Umbilical cord (tissue), 1 donor: ENCODE measurements at regions not wholly inside any gene's neighbourhood (a gene's known extent, or its start where the extent isn't known, plus 50 kb on each side); places are given as distances from the start of the nearest gene placed in this dataset.
A peak's percentile ranks its signal among the peaks of the same experiment; 100 is the strongest.
"Not testable (repeated sequence)": the region's sequence is repeated elsewhere in the genome, so short reads cannot be mapped to it uniquely, and the experiment has no call there.

Experiments
- DNase-seq: peaks from one replicate; pipeline ENCODE4 v3.0.0-alpha.2; 2015; ENCODE audit warnings: low spot score

GRCh38 chr21:15614766-15615165, 115.0 kb upstream of the USP25 start:
- DNase-seq = peak; percentile 88

DNA sequence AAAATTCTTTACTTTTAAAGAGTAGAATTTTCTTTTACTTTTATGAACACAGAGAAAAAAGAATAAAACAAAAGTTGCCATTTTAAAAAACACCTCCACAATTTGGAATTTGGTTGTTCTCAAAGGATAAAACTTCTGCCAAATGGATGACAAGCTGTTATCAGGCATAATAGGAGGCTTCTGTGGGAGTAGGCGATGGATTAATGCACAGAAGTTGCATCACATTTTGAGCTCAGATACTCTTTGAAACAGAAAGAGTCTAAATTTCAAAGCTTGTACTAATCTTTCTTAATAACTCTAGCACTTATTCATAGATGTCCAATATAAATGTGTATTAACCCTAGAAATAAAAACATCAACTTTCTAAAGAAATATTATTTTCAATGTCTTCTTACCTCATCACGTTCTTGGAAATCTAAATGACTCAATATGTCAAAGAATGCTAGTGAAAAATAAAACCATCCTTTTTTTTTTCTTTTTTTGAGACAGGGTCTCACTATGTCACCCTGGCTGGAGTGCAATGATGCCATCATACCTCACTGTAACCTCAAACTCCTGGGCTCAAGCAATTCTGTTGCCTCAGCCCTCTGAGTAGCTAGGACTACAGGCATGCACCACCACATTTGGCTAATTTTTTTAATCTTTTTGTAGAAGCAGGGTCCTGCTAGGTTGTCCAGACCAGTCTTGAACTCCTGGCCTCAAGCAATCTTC, 112.8 kb upstream of the USP25 start:
- peak; percentile 76 for DNase-seq

DNA sequence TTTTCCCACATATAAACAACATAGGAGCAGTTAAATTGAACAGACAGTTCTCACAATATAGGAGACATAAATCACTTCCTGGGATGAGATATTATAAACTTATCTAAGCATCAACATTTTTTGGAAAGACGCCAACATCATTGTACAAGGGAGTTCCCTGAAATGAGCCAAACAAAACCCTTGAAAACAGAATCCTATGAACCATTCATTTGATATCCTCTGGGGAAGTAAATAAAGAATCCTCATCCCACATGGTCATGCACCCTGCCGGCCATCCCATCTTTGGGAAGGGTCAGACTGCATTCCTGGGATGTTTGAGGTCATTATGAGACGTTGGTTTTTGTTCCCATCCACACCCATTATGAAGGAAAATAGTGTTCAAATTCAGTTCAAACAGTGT, 111.8 kb upstream of the USP25 start:
- peak; percentile 63 for DNase-seq

DNA sequence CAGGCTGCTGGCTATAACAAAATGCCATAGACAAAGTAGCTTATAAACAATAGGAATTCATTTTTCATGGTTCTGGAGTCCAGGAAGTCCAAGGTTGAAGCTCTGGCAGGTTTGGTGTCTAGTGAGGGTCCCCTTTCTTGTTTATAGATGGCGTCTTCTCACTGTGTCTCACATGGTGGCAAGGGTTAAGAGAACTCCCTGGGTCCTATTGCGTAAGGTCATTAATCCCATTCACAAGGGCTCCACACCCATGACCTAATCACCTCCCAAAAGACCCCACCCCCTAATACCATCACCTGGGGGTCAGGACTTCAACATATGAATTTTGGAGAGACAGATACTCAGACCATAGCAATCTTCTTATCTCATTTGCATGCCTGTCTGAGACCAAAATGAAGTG, 108.9 kb upstream of the USP25 start:
- no peak for DNase-seq

GRCh38 chr21:15624646-15625045, 105.1 kb upstream of the USP25 start:
- peak; percentile 46 for DNase-seq

- no peak for DNase-seq
Measured at GRCh38 chr21:15625363-15625762, 104.4 kb upstream of the USP25 start.

GRCh38 chr21:15626031-15626430, 103.8 kb upstream of the USP25 start:
- no peak for DNase-seq

DNA sequence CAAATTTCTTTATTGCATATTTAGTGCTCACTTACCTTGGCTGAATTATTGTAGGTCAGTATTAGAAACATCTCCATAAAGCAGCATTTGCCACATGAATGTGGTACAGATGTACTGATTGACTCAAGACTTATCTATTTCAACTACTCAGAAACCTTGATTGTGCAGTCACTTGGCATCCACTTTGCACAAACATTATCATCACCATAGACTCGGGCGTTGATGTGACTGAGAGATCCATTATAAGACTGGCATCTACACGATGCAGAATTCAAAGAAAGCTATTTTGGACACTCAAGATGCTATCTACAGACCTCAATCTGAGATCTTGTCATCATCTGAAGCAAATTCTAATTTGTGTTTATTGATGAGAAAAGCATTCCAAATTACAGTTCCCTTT, 102.8 kb upstream of the USP25 start:
- DNase-seq = no peak

DNA sequence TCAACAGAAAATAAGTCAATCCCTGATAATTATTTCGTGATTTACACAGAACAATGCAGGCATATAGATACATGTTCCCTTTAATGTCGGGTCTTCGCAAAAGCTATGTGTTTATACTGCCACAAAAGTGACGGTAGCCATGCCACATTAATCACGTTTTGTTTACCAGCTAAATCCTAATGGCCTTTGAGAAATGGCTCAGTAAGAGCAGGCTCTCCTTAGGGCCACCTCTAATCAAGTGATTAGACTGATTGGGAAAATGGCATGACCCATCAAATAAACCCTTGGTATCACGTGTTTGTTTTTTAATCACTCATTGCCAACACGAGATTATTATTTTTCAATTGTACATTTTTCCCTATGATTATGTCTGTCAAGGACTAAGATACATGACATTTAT, 102.0 kb upstream of the USP25 start:
- DNase-seq = no peak

- peak; percentile 81 for DNase-seq
Measured at GRCh38 chr21:15631342-15631741, 98.4 kb upstream of the USP25 start.

GRCh38 chr21:15634541-15634940, 95.2 kb upstream of the USP25 start:
- not testable (repeated sequence) for DNase-seq

GRCh38 chr21:15638856-15639549, 90.8 kb upstream of the USP25 start:
- peak; percentile 81 for DNase-seq

GRCh38 chr21:15640113-15640512, 89.7 kb upstream of the USP25 start:
- not testable (repeated sequence) for DNase-seq

DNA sequence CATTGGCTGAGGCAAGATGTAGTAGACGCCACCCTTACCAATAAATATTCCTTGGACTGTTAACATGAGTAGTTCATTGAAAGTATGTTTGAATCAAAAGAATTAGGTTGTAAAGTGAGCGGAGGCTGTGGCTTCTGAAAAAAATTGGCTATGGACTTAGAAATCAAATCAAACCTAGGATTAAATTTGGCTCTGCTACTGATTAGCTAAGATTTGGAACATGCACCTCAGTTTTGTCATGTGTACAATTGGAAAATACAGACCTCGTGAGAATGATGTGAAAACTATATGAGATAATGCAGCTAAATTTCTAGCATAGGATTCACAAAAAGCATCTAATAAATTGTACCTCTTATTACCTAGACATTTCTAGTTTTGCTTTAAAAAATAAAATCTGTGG, 85.3 kb upstream of the USP25 start:
- no peak for DNase-seq

GRCh38 chr21:15645830-15646229, 84.0 kb upstream of the USP25 start:
- DNase-seq = no peak

GRCh38 chr21:15650735-15651134, 79.0 kb upstream of the USP25 start:
- DNase-seq = no peak

DNA sequence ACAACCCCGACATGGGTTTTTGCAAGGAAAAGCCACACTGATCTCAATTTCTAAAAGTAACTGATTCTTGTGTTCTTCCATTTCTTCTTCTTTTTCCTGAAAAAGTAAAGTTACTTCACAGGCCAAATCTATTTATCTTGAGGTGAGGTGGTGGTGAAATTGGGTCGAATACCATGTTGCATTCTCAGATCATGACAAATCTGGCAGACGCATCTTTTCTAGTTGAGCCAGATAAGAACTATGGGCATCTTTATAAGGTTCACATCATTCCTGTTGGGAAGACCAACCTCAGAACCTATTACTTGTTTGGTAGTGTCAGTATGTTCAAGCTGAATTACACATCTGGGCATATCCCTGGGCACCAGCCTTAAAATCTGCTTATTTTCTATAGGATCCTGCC, 78.6 kb upstream of the USP25 start:
- no peak for DNase-seq

GRCh38 chr21:15653710-15654109, 76.1 kb upstream of the USP25 start:
- no peak for DNase-seq

DNA sequence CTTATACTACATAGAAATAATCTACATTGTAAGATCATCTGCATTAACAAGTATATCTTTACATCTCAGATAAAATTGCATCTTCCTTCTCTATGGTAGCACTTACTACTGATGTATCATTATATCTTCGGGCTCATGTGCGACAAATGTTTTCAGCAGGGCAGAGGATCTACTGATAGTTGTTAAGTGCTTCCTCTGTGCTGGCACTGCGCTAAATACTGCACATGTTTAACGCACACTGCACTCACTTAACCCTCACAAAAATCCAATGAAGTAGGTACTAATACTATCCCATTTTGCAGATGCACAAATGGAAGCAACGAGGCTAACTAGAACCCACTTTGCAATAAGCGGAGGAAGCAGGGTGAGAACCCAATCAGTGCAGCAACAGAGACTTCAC, 75.6 kb upstream of the USP25 start:
- DNase-seq = no peak

DNA sequence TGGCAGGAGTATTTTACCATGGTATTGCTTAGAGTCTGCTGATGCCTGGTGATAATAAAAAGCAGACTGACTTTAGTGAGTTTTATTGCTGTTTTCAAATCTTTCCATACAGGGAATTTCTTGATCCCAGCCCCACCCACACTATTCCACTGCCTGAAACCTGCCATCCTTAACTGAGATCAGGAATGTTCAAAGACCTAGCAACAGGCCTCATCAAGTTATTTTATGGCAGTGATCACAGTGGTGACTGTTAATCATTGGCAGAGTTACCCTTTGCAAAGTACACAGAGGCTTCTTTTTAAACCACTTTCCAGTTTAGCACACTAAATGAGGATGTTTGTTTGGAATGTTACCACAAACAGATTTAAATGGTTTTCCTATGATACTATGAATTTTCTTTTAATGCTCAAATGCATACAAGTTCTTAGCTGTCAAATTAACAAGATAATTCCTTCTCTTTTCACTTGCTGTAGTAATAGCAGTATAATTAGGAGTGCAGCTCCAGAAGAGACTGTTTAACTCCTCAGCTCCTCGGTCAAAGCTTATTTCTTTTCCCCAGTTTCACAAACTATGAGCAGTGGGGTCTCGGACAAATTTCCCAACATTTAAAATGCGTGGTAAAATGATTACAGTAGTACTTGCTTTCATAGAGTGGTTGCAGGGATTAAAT, 69.9 kb upstream of the USP25 start:
- peak; percentile 87 for DNase-seq

DNA sequence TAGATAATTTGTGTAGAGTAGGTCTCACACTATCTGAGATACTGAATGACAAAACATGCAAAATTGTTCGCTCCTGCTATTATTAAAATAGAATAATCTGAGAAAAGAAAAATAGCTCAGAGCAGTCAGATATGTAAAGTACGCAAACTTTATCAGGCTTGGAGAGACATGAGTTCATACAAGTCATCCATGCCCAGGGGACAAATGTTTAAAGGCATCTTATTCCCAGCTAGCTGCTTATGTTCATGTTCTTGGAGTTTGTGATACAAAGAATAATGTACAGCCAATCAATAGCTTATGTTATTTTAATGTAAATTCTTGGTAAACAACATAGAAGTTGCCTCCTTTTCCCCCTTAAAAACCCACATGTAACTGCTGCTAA, 69.4 kb upstream of the USP25 start:
- peak; percentile 42 for DNase-seq

- DNase-seq = no peak
Measured at GRCh38 chr21:15667010-15667409, 62.8 kb upstream of the USP25 start.

- peak; percentile 14 for DNase-seq
Measured at GRCh38 chr21:15667819-15668218, 62.0 kb upstream of the USP25 start.
